ENCODE measurements at regions not wholly inside any gene's neighbourhood (a gene's known extent, or its start where the extent isn't known, plus 50 kb on each side); places are given as distances from the start of the nearest gene placed in this dataset.

GRCh38 chr4:108396900-108397497 is 223.4 kb upstream of the RPL34 start:
- ChIA-PET POLR2A (no interaction called here), CTCF (no interaction called here)

More at GRCh38 chr4:108396900-108397497, 223.4 kb upstream of the RPL34 start:
- Histone ChIP-seq H3K9me3 (replicated peaks; ENCODE audit: control insufficient read depth, insufficient read depth, low read length) (no peaks in the 10 kb centered on the region), H3K27me3 (ENCODE audit: control insufficient read depth in 2 of 2, insufficient read depth in 2 of 2, low read length in 2 of 2) (no peaks in the 10 kb centered on the region), H3K4me1 (ENCODE audit: control insufficient read depth, extremely low read depth, insufficient read depth, low read length) (no peaks in the 10 kb centered on the region), H2AFZ (ENCODE audit: low read depth, low read length) (no peak overlapping the region), H3K79me2 (ENCODE audit: control insufficient read depth, insufficient read depth, low read length) (no peaks in the 10 kb centered on the region), H3K27ac (ENCODE audit: insufficient read depth, low read depth, low read length) (no peak overlapping the region), H3K4me2 (ENCODE audit: insufficient read depth, low read length) (no peak overlapping the region), H3K36me3 (ENCODE audit: control insufficient read depth in 2 of 2, extremely low read depth in 1 of 2, insufficient read depth in 2 of 2, low read length in 2 of 2) (no peaks in the 10 kb centered on the region), H4K20me1 (replicated peaks; ENCODE audit: control insufficient read depth, extremely low read depth, insufficient read depth, low read length) (no peaks in the 10 kb centered on the region), H3K9me1 (replicated peaks; ENCODE audit: control insufficient read depth, extremely low read depth, insufficient read depth, low read length) (no peaks in the 10 kb centered on the region), H3K9ac (replicated peaks; ENCODE audit: extremely low read depth, insufficient read depth, low read length) (no peak overlapping the region), H3K4me3 (replicated peaks in 1 of 3; ENCODE audit: insufficient read depth in 1 of 3, low read depth in 1 of 3, low read length in 3 of 3) (no peak overlapping the region)
- dilution Hi-C loops (cut with MboI; ENCODE audit: extremely low pct_ligation_motif_present, low sequenced_read_pairs): no loop called here
- DNase-seq (ENCODE audit: low read depth, low spot score): no peak
- TF ChIP-seq JUN (IDR thresholded peaks at IDR 0.05; ENCODE audit: borderline replicate concordance, insufficient read depth, insufficient read length, low read depth): no peak
- no peak for TF ChIP-seq CTCF (IDR thresholded peaks at IDR 0.05; ENCODE audit: extremely low read depth in 1 of 2, insufficient read depth in 1 of 2, low read depth in 1 of 2, low read length in 2 of 2)
- TF ChIP-seq GATA2 (IDR thresholded peaks at IDR 0.05; ENCODE audit: insufficient read depth, insufficient read length, low read depth, low read length): no peak
- TF ChIP-seq POLR2AphosphoS5 (IDR thresholded peaks at IDR 0.05; ENCODE audit: insufficient read depth, low read depth, low read length): no peak
- no TSS peak for BruUV-seq (replicated peaks)
- no peak for FAIRE-seq
- intact Hi-C loops (cut with micrococcal nuclease): no loop called here

All from endothelial cell of umbilical vein (primary cell).